ENCODE measurements at regions not wholly inside any gene's neighbourhood (a gene's known extent, or its start where the extent isn't known, plus 50 kb on each side); places are given as distances from the start of the nearest gene placed in this dataset.

GRCh38 chr7:149714081-149714909 is 59.1 kb downstream of the ZNF467 start:
- TF ChIP-seq CTCF (conservative IDR thresholded peaks at IDR 0.05; ENCODE audit: low read depth, low read length), result no peak
- no peak for DNase-seq (ENCODE audit: low read depth)
- H3K4me3 ChIP-seq (ENCODE audit: low read depth, low read length), result peak overlapping the region; percentile 74

DNA sequence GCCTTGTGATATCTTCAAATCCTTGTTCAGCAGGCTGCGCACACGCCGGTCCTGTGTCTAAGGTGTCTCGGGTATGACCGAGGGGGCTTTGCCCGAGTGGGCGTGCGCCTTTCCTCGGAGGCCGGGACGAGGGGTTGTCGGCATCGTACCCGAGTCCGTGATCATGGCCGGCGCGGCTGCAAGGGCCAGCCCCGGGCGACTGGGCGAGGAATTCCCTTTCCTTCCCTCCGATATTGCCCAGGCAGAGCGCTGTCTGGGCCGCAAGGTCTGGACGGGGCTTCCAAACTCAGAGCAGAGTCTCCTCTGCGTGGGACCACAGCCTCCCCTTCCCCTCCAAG is 59.7 kb downstream of the ZNF467 start:
- no peak for DNase-seq (ENCODE audit: low read depth)
- peak overlapping the region; percentile 74 for H3K4me3 ChIP-seq (ENCODE audit: low read depth, low read length)
- TF ChIP-seq CTCF (conservative IDR thresholded peaks at IDR 0.05; ENCODE audit: low read depth, low read length), result no peak

DNA sequence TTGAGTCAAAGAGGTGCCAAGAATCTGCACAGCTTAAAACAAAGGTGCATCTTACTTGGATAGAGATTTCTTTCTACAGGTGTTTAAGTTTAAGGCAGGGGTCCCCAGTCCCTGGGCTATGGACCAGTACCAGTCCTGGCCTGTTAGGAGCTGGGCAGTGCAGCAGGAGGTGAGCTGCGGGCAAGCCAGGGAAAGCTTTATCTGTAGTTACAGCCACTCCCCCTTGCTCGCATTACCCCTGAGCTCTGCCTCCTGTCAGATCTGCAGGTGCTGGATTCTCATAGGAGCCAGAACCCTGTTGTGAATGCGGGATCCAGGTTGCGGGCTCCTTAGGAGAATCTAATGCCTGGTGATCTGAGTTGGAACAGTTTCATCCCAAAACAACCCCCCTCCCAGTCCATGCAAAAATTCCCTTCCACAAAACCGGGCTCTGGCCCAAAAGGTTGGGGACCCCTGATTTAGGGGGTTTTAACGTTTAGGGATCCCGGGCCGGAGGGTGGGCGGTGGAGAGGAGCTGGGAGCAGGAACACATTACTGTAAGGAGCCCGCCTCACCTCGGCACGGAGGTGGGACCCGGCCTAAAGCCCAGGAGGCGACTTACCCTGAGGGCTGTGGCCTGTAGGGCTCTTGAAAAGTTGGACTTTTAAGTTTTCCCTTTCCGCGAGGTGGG is 60.2 kb downstream of the ZNF467 start:
- H3K4me3 ChIP-seq (ENCODE audit: low read depth, low read length), result no peak overlapping the region
- no peak for DNase-seq (ENCODE audit: low read depth)
- TF ChIP-seq CTCF (conservative IDR thresholded peaks at IDR 0.05; ENCODE audit: low read depth, low read length), result no peak

DNA sequence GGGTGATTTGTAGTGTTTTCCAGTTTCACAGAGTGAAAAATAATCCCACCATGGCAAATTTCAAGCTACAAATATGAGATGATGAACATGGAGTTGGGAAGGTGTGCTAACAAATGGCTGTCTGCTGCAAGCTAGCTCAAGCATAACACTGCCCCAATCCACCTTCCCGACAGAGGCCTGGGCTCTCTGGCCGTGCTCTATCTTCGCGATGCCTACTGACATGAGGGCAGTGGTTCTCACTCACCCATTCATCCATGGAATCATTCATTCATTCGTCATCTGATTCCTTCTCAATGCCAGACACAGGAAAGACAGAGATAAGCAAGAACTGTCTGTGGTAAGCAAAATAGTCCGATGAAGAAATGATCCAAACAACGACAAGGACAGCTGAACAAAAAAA is 65.4 kb downstream of the ZNF467 start:
- no peak overlapping the region for H3K4me3 ChIP-seq (ENCODE audit: low read depth, low read length)
- TF ChIP-seq CTCF (conservative IDR thresholded peaks at IDR 0.05; ENCODE audit: low read depth, low read length), result no peak
- DNase-seq (ENCODE audit: low read depth), result no peak

- H3K4me3 ChIP-seq (ENCODE audit: low read depth, low read length), result no peak overlapping the region
- TF ChIP-seq CTCF (conservative IDR thresholded peaks at IDR 0.05; ENCODE audit: low read depth, low read length), result no peak
- no peak for DNase-seq (ENCODE audit: low read depth)
Measured at GRCh38 chr7:149707448-149707886, 65.9 kb downstream of the ZNF467 start.

GRCh38 chr7:149706398-149706797 is 67.0 kb downstream of the ZNF467 start:
- DNase-seq (ENCODE audit: low read depth), result no peak
- H3K4me3 ChIP-seq (ENCODE audit: low read depth, low read length), result no peak overlapping the region
- TF ChIP-seq CTCF (conservative IDR thresholded peaks at IDR 0.05; ENCODE audit: low read depth, low read length), result no peak

Measured in epithelial cell of proximal tubule (primary cell).